ENCODE measurements at regions not wholly inside any gene's neighbourhood (a gene's known extent, or its start where the extent isn't known, plus 50 kb on each side); places are given as distances from the start of the nearest gene placed in this dataset.
"Not testable (repeated sequence)": the region's sequence is repeated elsewhere in the genome, so short reads cannot be mapped to it uniquely, and the experiment has no call there.

DNA sequence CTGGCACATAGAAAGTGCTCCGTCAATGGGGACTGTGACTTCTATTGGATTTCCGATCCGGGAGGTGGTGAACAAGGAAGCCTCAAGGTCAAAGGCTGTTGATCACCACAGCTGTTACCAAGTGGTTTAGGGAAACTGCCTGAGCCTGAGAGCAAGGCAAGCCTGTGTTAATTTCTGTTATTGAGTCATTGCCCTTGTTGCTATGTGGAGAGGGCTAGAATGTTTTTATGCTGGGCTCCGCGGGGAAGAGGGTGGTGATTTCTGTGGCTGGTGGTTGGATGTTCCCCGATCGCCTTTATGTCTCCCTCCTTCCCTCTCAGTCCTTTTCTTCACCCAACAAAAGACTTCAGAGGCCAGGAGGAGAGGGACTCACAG lies 108.5 kb upstream of the ALX4 start:
- DNase-seq = no peak

DNA sequence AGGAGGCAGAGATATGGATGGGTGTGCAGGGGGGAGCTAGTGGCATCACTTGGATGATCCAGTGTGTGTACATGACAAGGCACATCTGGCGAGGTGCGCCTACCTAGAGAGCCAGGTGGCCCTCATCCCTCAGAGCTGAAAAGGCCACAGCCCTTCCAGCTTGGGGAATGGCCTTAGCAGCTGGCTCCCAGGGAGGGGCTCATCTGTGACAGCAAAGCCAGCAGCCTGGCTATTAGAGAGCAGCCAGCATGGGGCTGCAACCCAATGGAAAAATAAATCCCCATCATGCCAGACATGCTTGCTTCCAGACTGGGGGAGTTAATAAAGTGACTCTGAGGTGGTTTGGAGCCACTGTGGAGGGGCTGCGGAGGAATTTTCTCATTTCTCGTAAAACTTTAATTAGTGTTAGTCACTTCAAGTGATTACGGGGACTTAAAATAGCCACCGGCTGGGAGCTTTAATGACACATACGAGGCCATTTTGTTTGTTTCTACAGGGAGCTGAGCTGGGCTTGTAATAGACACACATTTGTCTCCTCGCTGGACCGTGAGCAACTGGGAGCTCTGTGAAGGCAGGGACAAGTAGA lies 111.2 kb upstream of the ALX4 start:
- DNase-seq = no peak

DNA sequence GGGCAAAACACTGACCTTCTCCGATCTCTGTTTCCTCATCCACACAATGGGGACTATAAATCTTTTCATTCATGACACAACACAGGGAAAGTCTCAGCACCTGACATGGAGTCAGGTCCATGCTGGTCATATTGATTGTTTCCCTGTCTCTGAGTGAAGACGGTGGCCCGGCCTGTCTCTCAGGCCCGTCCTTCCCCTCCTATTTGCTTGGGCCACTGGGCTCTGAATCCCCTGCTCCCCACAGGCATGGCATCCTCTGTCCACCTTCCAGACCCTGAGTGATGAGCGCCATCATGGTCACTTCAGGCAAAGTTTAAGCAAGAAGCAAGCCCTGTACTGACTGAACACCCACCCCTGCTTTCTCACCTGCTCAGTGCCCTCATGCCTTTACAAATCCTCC lies 113.3 kb upstream of the ALX4 start:
- no peak for DNase-seq

DNA sequence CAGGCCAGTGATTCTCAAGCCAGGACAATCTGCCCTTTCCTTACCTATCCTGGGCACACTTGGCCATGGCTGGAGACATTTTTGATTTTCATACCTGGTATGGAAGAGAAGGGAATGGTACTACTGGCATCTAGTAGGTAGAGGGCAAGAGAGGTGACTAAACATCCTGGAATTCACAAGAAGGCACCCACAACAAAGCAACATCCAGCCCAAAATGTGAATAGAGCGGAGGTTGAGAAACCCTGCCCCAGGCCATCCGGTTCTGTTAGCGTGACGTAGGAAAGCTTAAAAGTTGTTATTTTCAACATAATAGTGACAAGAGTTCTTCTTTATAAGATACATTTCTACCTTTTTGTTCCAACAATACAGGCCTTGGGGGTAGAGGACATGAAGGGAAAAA lies 114.9 kb upstream of the ALX4 start:
- DNase-seq = no peak

DNA sequence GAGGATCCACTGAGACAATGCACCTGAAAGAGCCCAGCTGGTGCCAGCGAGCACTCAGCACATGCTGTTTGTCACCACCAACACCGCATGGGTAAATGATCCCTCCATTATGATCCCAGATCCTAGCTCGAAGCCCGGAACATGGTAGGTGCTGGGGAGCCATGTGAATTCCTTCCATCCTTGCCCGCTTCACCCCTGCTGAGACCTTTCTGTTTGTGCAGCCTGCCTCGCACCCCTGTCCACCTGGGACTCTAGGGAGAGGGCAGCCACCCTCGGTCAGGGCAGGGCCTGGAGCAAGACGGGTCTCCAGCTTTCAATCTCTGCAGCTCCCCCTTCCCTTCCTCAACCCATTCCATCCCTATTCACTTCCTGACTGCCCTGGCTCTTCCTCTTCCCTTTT lies 116.2 kb upstream of the ALX4 start:
- DNase-seq = no peak

DNA sequence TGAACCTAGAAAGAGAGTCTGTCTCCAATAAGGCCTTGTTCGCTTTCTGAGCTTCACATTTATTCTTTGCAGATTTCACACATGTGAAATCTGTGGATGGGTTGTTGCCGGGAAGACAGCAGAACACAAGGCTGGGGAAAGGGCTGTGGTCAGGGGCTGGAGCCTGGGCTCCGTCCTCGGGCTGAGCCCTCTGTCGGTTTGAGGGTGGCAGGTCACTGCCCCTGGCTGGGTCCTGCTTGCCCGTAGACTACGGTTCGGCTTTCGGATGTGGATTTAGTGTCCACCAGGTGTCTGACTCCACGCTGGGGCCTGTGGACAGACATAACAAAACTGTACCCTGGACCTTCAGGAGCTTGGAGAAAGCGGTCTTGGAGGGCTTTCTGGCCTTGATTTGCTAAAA lies 117.0 kb upstream of the ALX4 start:
- no peak for DNase-seq

DNA sequence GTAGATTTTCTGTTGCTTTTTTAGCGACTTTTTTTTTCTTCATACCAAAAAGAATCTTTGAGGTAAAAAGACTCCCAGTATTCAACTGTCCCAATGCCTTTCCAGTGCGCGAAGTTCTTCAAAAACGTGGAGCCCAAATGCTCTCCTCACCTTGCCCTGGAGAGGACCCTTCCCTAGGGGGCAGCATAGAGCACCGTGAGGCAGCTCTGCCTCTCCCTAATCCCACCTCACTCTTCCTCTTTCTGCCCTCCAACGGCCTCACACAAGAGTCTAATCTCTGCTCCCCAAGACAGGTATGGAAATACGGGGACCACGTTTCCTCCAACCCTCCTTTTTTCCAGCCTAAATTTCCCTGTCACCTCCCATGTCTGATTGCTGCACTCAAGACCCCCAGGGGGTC lies 117.5 kb upstream of the ALX4 start:
- DNase-seq = no peak

DNA sequence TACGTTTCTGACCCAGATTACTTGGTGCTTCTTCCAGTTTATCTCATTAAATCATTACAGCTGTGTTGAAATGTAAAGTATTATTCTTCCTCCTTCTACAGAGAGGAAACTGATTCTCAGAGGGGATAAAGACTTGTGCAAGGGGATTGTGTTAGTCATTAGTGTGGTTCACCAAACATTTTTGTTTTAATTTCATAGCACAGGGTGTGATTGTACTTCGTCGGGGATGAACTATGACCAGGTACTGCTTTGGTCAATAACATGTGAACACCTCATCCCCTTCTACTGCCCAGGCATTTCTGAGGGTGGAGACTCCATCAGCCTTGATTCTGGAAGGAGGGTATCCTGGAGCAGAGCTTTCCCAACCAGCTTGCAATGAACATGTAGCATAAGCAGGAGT lies 120.2 kb upstream of the ALX4 start:
- DNase-seq = no peak

DNA sequence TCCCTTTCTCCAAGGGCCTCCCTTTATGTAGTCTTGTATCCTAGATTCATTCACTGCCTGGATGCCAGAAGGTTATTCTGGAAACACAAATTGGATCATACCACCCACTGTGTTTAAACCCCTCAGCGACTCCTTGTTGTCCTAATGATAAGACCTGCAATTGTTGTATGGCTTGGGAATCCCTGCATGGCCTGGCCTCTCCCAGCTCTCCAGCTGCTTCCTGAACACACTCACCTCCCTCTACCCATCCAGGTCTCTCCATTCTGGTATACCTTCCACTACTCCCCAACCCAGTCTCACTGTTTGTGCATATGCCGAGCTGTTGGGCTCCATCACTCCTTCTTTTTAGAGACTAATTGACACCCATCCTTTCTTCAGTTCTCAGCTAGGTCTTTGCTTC lies 124.3 kb upstream of the ALX4 start:
- no peak for DNase-seq

DNA sequence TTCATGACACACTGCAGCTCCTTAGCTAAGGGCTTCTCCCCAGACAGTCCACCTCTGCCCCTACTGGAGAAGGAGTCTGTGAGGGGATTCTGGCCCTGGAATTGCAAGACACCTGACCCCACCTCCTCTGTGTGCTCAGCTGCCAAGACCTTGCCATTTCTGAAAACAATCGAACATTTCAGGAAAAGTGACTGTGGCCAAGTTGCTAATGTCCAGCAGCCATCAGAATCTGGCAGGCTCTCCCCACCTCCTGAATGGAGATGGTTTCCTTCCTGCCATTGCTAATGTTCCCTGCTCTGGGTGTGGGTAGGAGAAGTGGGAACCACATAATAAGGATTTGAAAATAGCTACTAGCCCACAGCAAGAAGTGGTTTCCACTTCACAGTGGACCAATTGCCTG lies 127.2 kb upstream of the ALX4 start:
- DNase-seq = no peak

DNA sequence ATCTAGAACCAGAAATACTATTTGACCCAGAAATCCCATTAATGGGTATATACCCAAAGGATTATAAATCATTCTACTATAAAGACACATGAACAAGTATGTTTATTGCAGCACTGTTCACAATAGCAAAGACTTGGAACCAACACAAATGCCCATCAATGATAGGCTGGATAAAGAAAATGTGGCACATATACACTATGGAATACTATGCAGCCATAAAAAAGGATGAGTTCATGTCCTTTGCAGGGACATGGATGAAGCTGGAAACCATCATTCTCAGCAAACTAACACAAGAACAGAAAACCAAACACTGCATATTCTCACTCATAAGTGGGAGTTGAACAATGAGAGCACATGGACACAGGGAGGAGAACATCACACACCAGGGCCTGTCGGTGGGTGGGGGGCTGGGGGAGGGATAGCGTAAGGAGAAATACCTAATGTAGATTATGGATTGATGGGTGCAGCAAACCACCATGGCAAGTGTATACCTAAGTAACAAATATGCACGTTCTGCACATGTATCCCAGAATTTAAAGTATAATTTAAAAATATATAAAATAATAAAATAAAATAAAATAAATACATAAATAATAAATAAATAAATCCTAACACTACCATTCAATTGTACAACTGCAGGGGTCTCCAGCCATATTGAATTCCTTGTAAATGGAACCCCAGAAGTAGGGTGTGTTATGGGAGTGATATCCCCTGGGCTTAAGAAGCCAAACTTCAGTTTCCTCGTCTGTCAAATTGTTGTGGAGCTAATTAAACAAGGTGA lies 122.4 kb upstream of the CD82 start:
- DNase-seq = not testable (repeated sequence)

DNA sequence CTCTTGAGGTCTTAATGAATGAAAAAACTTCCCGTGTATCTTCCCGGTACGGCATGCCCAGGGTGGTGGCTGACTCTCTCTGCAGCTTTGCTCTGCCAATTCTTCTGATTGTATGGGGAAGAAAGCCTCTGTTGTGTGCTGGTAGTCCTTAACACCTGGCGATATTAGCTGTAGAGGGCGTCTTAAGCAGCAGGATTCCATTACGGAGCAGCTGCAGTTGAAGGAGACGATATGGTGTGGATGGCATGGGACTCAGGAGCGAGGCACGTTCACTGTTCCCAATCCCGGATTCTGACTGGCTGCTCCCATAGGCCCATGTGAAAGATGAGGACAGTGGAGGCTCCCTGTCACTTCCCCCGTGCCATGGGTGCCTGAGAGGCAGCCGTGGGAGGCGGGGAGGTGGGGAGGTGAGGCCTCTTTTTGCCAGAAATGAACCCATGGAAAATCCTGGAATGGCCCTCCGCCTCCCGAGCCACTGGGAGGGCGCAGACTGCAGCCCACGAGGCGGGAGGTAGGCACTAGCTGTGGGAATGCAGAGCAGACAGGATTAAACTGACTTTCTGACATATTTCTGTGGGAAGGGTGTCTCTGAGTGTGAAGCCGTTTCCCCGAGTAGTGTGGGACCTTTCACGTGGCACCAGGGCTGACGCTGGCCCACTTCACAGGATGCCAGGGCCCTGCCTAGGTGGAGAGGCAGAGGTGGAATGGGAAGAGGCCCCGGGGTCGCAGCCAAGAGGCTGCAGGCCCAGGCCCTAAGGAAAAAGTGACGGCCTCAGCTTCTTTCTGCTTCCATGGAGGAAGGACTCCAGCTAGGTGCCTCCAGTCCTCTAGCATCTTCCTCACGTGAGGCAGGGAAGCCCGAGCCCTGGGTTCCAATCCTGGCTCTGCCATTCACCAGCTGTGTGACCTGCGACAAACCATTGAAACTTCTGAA lies 121.4 kb upstream of the CD82 start:
- DNase-seq = no peak

DNA sequence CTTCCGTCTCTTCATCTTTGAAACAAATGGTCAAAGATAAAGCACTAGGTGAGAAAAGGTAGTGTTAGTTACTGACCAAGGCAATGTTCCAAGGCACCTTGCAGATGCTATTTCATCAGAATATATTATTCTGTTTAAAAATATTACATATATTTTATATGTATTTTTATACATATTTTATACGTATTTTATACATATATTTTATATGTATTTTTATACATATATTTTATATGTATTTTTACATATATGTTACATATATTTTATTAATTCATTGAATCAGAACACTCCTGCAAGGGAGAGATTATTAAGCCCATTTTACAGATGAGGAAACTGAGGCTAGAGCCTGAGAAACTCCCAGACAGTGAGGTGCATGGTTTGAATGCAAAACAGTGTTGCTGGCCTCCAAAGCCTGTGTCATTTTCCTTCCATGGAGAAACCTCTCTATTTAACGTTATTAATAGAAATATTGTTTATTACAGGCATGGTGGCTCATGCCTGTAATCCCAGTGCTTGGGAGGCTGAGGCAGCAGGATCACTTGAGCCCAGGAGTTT lies 120.6 kb upstream of the CD82 start:
- no peak for DNase-seq

DNA sequence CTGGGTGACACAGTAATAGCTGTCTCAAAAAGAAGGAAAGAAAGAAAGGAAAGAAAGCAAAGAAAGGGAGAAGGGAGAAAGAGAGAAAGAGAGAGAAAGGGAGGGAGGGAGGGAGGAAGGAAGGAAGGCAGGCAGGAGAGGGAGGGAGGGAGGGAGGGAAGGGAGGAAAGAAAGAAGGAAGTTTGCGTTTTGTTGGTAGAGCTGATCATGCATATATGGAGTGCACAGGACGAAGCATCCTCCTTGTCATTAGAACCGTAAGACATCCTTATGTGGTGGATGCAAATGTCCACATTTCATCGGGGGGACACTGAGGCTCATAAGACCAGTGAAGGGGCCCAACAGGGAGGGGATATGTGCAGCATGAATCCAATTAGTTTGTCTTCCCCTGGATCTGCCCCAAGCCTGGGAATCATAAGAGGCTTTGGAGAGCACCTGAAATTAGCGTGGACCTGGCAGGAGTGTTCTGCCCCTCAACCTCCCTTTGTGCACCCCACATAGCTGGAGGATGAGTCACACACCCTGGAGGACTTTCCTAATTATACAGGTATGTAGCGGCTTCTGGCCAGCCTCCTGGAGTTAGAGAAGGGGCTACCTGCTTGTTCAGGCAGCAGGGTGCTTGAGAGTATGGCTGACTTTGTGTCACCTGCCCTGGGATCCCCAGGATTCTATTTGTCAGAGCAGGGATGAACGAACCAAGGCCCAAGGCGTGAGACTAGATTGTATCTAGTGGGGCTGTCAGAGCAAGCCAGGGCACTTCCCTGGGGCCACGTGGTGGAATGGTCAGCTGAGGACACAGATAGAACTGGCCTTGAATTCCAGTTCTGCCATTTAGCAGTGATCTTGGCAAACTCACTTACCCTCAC lies 119.7 kb upstream of the CD82 start:
- DNase-seq = no peak

DNA sequence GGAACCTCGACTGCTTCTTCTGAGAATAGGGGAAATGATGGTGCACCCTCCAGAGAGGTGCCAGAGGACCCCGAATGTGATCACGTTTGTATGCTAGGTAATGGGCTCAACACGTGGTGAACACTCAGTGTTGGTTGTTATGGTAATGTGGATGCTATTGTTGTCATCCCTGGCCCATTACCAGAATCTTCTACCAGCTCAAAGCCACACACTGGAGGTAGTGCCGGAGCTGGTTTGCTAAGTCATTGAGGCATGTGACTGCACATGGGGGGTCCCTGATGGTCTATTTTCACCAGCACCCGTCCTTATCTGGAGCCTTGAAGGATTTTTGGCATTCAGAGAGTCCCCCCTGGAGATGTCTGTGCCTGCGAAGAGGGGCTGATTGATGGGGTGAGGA lies 119.1 kb upstream of the CD82 start:
- no peak for DNase-seq

DNA sequence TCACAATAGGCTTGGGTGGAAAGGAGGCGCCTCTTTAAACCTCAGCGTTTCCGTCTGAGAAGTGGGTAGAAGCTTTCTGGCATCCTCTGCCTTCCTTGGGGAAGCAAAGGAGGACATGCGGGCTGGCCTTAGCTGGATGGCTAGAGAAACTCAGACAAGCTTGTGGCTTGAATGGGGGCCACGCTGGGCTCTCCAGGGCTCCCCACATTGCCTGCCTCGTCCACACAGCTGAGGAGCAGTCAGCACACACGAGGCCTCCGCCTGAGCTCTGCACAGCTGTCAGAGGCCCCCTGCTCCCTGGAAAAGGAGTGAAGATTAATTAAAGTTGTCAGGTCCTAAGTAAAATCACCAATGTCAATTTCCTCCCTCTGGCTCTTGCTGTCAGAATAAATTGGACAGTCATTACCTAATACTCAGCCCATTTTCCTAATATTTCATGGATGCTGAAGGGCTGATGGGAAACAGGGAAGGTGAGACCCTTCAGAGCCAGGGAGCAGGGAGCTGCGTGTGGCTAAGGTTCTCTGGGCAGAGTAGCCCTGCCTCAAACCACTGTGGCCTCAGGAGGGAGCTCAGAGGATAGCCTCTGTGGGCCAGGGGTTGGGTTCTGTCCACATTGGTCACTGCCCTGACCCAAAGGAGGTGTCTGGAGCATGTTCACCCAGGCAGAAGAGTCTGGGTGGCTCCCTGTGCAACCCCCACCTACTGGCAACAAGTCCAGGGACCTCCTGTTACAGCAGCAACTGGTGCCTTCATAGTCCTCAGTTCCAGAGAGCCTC lies 118.3 kb upstream of the CD82 start:
- DNase-seq = no peak

DNA sequence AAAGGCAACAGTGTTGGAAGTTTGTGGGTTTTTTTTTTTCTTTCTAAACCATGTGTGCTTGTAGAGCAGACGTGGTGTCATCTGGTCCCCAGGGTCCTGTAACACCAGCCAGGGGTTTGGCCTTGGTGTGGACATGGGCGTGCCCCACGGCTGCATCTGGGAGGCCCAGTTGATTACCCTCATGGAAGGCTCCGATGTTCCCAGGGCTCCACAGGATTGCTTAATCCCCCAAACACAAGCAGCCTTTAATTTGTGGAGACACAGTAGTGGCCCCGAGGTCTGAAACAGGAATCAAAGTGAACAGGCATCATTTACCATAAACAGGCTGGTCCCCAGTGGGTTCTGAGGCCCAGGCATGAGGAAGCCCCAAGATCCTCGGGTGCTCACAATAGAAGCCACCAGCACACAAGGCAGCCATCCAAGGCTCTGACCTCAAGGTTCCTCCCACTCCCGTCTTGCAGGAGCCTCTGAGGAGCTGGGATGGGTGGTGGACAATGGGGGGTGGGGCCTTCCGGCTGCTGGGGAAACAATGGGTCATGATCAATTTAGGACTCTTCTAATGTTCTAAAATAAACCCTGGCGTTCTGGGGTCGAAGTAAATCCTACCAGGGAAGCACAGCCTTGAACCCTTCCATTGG lies 115.0 kb upstream of the CD82 start:
- DNase-seq = no peak

DNA sequence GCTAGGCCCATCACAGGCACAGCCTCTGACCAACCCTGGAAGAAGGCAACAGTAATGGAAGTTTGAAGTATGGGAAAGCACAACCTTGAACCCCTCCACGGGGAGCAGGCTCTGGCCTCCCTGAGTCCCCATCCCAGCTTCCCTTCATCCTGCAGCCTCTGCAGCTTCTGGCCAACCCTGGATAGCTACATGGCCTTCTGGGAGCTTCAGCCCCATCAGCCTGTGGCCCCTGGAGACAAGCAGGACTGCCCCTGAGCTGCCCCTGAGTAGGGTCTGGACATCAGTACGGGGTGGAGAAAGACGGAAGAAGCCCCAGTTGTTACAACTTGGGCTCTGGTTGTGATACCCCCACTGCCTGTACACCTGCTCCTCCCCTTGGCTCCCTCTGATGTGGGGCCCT lies 113.8 kb upstream of the CD82 start:
- no peak for DNase-seq

DNA sequence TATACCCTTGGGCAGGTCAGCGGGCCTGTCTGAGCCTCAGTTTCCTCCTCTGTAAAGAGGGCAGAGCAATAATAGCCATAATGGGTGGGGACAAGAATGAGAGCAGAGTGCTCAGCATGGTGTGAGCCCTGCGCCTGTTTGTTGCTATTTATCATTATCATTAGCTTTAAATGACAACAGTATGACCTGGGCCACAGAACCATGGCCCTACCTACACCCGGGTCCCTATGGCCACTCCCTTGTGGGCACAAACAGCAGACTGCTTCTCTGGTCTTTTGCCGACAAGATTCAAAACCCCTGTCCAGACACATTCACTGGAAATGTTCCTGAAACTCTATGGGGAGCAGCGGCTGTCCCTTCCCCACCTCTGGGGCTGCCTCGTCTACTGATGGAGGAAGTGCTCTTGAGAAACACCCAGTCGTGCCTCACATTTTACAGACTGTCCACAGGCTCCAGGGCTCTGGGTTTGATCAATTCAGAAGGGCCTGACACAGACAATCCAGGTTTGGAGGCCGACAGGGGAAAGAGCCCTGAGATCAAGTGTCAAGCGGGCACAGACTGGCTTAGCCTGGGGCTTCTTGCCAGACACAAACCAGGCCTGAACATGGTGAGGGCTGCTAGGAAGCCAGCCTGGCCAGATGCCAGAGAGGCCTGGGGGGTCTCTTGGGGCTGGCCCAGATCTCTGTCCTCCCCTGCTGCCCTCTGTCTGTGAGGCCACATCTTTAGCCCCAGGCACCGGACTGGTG lies 112.5 kb upstream of the CD82 start:
- no peak for DNase-seq

DNA sequence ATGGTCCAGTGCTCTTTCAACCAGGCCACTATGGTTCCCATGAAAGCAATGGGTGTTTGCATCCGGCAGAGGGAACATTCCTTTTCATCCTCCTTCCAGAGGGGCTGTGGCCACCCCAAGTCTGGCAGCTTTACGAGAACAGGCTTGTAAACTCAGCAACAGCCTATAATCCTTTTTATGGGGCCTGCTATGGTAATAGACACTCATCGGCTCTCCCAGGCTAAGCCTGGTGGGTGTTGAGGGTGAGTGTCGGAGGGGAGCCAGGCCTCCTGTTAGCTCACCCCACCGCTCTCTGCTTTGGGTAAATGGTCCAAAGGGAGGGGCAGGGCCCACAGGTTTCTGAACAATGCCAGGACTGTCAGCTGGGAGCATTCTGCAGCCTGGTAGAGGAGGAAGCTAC lies 111.6 kb upstream of the CD82 start:
- DNase-seq = no peak

DNA sequence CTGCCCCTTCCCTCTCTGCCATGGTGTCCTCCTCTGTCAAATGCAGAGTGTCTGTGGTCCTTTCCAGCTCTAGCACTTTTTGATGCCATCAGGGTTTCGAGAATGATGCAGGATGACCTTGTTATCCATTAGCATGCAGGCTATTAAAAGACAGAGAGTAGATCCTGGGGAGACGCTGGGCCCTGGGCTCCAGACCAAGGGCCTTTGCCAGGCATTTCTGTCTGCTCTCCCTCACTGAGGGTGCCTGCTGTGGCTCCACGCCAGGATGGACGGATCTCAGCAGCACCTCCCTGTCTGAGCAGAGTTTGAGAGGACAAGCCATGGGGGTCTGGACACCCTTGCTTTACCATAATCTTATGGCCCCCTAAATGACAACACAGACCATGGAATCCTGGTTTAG lies 110.8 kb upstream of the CD82 start:
- no peak for DNase-seq

Measured in hippocampal formation (tissue), 2 donors.